SK-N-SH treated with all-trans-retinoic acid at 6 μM for 48 hours (cell line): ENCODE measurements at regions not wholly inside any gene's neighbourhood (a gene's known extent, or its start where the extent isn't known, plus 50 kb on each side); places are given as distances from the start of the nearest gene placed in this dataset.

Source experiments
- GLIS3 ChIP-seq: fragments of 250-450 bp; sonication (Bioruptor Pico); IDR thresholded peaks from 2 replicates; pipeline ENCODE4 v1.5.0; 2020; ENCODE audit warnings: mild to moderate bottlenecking, moderate library complexity
- RARB ChIP-seq: fragments of 250-450 bp; sonication (Bioruptor Pico); IDR thresholded peaks from 2 replicates; pipeline ENCODE4 v1.8.0; 2021; ENCODE audit warnings: mild to moderate bottlenecking, moderate library complexity

- TF ChIP-seq GLIS3 (CRISPR knock-in tag) (no peak), RARB (CRISPR knock-in tag) (no peak)
Observed at GRCh38 chr3:28039234-28039633, 202.2 kb upstream of the CMC1 start.
